ENCODE measurements at regions not wholly inside any gene's neighbourhood (a gene's known extent, or its start where the extent isn't known, plus 50 kb on each side); places are given as distances from the start of the nearest gene placed in this dataset.
"Not testable (repeated sequence)": the region's sequence is repeated elsewhere in the genome, so short reads cannot be mapped to it uniquely, and the experiment has no call there.

DNA sequence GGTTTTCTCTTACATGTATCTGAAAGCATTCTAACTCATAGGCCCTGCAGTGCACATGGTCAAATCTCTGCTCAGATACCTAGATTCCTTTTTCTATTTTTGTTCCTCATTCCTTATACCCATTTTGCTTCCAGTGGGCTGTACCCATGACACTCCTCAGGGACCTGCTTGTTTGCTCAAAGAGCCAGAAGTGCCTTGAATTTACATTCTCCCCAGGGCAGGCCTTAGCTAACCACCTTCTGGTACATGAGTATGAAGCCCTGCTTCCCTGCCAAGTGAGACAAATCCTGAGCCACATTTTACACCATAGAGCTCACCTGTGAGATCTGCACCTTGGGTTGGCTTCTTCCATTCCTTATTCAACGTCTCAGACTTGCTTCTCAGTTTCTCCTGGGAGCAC lies 326.6 kb upstream of the SASH1 start:
- Mint-ChIP-seq H3K27me3 (no peaks in the 10 kb centered on the region), H3K9me3 (peaks cover 3% of the 10 kb centered on the region), H3K4me1 (ENCODE audit: low read depth) (no peaks in the 10 kb centered on the region), H3K27ac (no peak overlapping the region), H3K36me3 (ENCODE audit: low read depth) (no peaks in the 10 kb centered on the region), H3K4me3 (no peak overlapping the region)
- Histone ChIP-seq H3K9me3 (ENCODE audit: control insufficient read depth in 1 of 2, insufficient read depth in 1 of 2, low read length in 2 of 2) (no peaks in the 10 kb centered on the region), H3K4me3 (ENCODE audit: low read length) (no peak overlapping the region), H3K36me3 (ENCODE audit: insufficient read depth, low read length) (no peaks in the 10 kb centered on the region), H3K27me3 (ENCODE audit: control insufficient read depth in 1 of 2, insufficient read depth in 2 of 2, low read length in 2 of 2) (no peaks in the 10 kb centered on the region), H3K4me1 (ENCODE audit: insufficient read depth, low read length) (no peaks in the 10 kb centered on the region), H3K27ac (ENCODE audit: low read depth in 1 of 2, low read length in 2 of 2) (no peak overlapping the region)
- ATAC-seq (ENCODE audit: poor library complexity) (no peak), DNase-seq (no peak)
- CTCF ChIA-PET = no interaction called here
- POLR2A ChIA-PET = no interaction called here
- intact Hi-C loops (cut with DNase I, micrococcal nuclease) = no loop called here
- TF ChIP-seq, protein P1, sequence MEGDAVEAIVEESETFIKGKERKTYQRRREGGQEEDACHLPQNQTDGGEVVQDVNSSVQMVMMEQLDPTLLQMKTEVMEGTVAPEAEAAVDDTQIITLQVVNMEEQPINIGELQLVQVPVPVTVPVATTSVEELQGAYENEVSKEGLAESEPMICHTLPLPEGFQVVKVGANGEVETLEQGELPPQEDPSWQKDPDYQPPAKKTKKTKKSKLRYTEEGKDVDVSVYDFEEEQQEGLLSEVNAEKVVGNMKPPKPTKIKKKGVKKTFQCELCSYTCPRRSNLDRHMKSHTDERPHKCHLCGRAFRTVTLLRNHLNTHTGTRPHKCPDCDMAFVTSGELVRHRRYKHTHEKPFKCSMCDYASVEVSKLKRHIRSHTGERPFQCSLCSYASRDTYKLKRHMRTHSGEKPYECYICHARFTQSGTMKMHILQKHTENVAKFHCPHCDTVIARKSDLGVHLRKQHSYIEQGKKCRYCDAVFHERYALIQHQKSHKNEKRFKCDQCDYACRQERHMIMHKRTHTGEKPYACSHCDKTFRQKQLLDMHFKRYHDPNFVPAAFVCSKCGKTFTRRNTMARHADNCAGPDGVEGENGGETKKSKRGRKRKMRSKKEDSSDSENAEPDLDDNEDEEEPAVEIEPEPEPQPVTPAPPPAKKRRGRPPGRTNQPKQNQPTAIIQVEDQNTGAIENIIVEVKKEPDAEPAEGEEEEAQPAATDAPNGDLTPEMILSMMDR (IDR thresholded peaks at IDR 0.05) = no peak

DNA sequence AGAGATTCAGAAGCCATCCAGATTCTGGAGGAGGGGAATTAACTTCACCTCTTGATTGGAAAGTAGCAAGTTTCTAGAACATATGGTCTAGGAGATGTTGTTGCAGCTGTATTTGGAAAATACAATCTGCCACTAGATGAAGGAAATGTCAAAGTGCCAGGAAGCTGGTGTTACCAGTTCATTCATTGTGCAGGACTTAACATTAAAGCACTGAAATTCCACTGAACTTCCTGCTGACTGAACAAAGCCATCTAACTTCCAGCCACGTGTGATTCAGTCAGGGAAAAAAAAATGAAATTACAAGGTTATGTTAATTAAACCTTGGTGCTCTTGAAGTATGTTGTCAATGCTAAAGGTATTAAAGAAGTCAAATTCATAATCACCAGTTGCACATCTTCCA lies 321.5 kb upstream of the SASH1 start:
- ChIA-PET POLR2A (no interaction called here), CTCF (no interaction called here)
- TF ChIP-seq, protein P1 (IDR thresholded peaks at IDR 0.05) = no peak
- no peaks in the 10 kb centered on the region for H3K4me1 Mint-ChIP-seq (ENCODE audit: low read depth)
- no peaks in the 10 kb centered on the region for H3K36me3 Mint-ChIP-seq (ENCODE audit: low read depth)
- no peaks in the 10 kb centered on the region for H3K27me3 Mint-ChIP-seq
- no peak overlapping the region for H3K4me3 ChIP-seq (ENCODE audit: low read length)
- H3K4me3 Mint-ChIP-seq = no peak overlapping the region
- H3K9me3 ChIP-seq (ENCODE audit: control insufficient read depth in 1 of 2, insufficient read depth in 1 of 2, low read length in 2 of 2) = no peaks in the 10 kb centered on the region
- H3K27ac ChIP-seq (ENCODE audit: low read depth in 1 of 2, low read length in 2 of 2) = no peak overlapping the region
- H3K36me3 ChIP-seq (ENCODE audit: insufficient read depth, low read length) = no peaks in the 10 kb centered on the region
- intact Hi-C loops (cut with DNase I, micrococcal nuclease) = no loop called here
- no peaks in the 10 kb centered on the region for H3K27me3 ChIP-seq (ENCODE audit: control insufficient read depth in 1 of 2, insufficient read depth in 2 of 2, low read length in 2 of 2)
- H3K9me3 Mint-ChIP-seq = peaks cover 18% of the 10 kb centered on the region
- no peak overlapping the region for H3K27ac Mint-ChIP-seq
- ATAC-seq (ENCODE audit: poor library complexity) = no peak
- no peaks in the 10 kb centered on the region for H3K4me1 ChIP-seq (ENCODE audit: insufficient read depth, low read length)
- no peak for DNase-seq

DNA sequence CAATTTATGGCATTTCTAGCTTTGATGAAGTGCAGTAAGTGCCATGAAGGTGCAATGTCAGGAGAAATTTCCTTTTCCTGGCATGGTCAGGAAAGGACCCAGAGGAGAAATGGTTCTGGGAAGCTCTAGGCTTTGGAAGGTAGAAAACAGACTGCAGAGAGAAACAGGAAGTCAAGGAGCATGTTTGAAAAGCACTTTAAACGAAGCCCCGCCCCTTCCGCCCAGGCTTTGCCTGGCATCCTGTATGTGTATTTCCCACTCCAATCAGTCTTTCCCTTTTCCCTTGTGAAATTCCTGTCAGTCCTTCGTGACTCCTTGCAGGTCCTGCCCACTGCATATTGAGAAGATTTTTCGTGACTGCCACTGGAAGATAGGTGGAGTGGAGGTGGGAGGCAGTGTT lies 320.9 kb upstream of the SASH1 start:
- Histone ChIP-seq H3K36me3 (ENCODE audit: insufficient read depth, low read length) (no peaks in the 10 kb centered on the region), H3K27ac (ENCODE audit: low read depth in 1 of 2, low read length in 2 of 2) (no peak overlapping the region), H3K4me1 (ENCODE audit: insufficient read depth, low read length) (no peaks in the 10 kb centered on the region), H3K27me3 (ENCODE audit: control insufficient read depth in 1 of 2, insufficient read depth in 2 of 2, low read length in 2 of 2) (no peaks in the 10 kb centered on the region), H3K4me3 (ENCODE audit: low read length) (no peak overlapping the region), H3K9me3 (ENCODE audit: control insufficient read depth in 1 of 2, insufficient read depth in 1 of 2, low read length in 2 of 2) (no peaks in the 10 kb centered on the region)
- intact Hi-C loops (cut with DNase I, micrococcal nuclease) = no loop called here
- ChIA-PET POLR2A (no interaction called here), CTCF (no interaction called here)
- H3K4me1 Mint-ChIP-seq (ENCODE audit: low read depth) = no peaks in the 10 kb centered on the region
- DNase-seq (no peak), ATAC-seq (ENCODE audit: poor library complexity) (no peak)
- no peak overlapping the region for H3K27ac Mint-ChIP-seq
- TF ChIP-seq, protein P1 (IDR thresholded peaks at IDR 0.05) = no peak
- peaks cover 20% of the 10 kb centered on the region for H3K9me3 Mint-ChIP-seq
- no peak overlapping the region for H3K4me3 Mint-ChIP-seq
- no peaks in the 10 kb centered on the region for H3K36me3 Mint-ChIP-seq (ENCODE audit: low read depth)
- no peaks in the 10 kb centered on the region for H3K27me3 Mint-ChIP-seq

DNA sequence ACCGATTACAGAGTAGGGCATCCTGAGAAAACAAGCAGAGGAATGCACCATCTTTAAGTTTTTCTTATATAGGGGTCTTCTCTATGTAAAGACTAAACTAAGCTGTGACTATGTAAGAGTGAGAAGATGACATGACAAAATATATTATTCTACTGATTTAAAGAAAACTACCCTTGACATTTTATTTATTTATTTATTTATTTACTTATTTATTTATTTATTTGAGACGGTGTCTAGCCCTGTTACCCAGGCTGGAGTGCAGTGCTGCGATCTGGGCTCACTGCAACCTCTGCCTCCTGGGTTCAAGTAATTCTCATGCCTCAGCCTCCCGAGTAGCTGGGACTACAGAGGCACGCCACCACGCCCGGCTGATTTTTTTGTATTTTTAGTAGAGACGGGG lies 320.4 kb upstream of the SASH1 start:
- H3K4me3 ChIP-seq (ENCODE audit: low read length); H3K27me3 ChIP-seq (ENCODE audit: control insufficient read depth in 1 of 2, insufficient read depth in 2 of 2, low read length in 2 of 2); H3K36me3 ChIP-seq (ENCODE audit: insufficient read depth, low read length); POLR2A ChIA-PET; H3K27ac Mint-ChIP-seq; H3K36me3 Mint-ChIP-seq (ENCODE audit: low read depth); ATAC-seq (ENCODE audit: poor library complexity); H3K9me3 ChIP-seq (ENCODE audit: control insufficient read depth in 1 of 2, insufficient read depth in 1 of 2, low read length in 2 of 2); CTCF ChIA-PET; H3K27ac ChIP-seq (ENCODE audit: low read depth in 1 of 2, low read length in 2 of 2); intact Hi-C loops (cut with DNase I, micrococcal nuclease); H3K4me1 Mint-ChIP-seq (ENCODE audit: low read depth); H3K4me1 ChIP-seq (ENCODE audit: insufficient read depth, low read length); H3K4me3 Mint-ChIP-seq; DNase-seq; H3K27me3 Mint-ChIP-seq: not testable (repeated sequence)
- peaks cover 21% of the 10 kb centered on the region for H3K9me3 Mint-ChIP-seq

Data from CD4-positive, alpha-beta T cell (primary cell).